Astrocyte (in vitro differentiated cells and primary cell): ENCODE measurements at regions not wholly inside any gene's neighbourhood (a gene's known extent, or its start where the extent isn't known, plus 50 kb on each side); places are given as distances from the start of the nearest gene placed in this dataset.

Experiments
- DNase-seq: peaks from one replicate; pipeline ENCODE4 v3.0.0-alpha.2; 2010; ENCODE audit warnings: low read depth
- FAIRE-seq: peaks from 2 replicates; lab custom pipeline; 2011; peaks lifted over from hg19 to GRCh38; lab: Jason Lieb, UNC
- H2AFZ ChIP-seq: 2 replicates; pipeline ENCODE4 v1.6.0; 2012; ENCODE audit warnings: low read depth, low read length, inconsistent platforms
- H3K27ac ChIP-seq: 2 replicates; pipeline ENCODE4 v1.5.1; 2011; ENCODE audit warnings: low read depth, low read length, inconsistent platforms
- H3K27me3 ChIP-seq: 2 replicates; pipeline ENCODE4 v1.6.0; 2011; ENCODE audit warnings: low read length, inconsistent platforms; ENCODE audit not compliant: insufficient read depth
- H3K36me3 ChIP-seq: 2 replicates; pipeline ENCODE4 v1.5.1; 2011; ENCODE audit warnings: low read length, inconsistent platforms; ENCODE audit not compliant: insufficient read depth
- H3K4me1 ChIP-seq: 2 replicates; pipeline ENCODE4 v1.5.1; 2011; ENCODE audit warnings: low read length, inconsistent platforms; ENCODE audit not compliant: insufficient read depth
- H3K4me2 ChIP-seq: 2 replicates; pipeline ENCODE4 v1.6.0; 2012; ENCODE audit warnings: low read length, inconsistent platforms
- H3K4me3 ChIP-seq: 2 replicates; pipeline ENCODE4 v1.5.1; 2011; ENCODE audit warnings: low read depth, mild to moderate bottlenecking, low read length, inconsistent platforms; ENCODE audit not compliant: insufficient read depth
- H3K79me2 ChIP-seq: 2 replicates; pipeline ENCODE4 v1.6.0; 2012; ENCODE audit warnings: mild to moderate bottlenecking, low read length, inconsistent platforms; ENCODE audit not compliant: insufficient read depth
- H3K9ac ChIP-seq: 2 replicates; pipeline ENCODE4 v1.6.0; 2012; ENCODE audit warnings: mild to moderate bottlenecking, low read length, inconsistent platforms
- H3K9me3 ChIP-seq: 2 replicates; pipeline ENCODE4 v1.5.1; 2012; ENCODE audit warnings: low read depth, mild to moderate bottlenecking, low read length, inconsistent platforms; ENCODE audit not compliant: insufficient read depth
- H4K20me1 ChIP-seq: 2 replicates; pipeline ENCODE4 v1.6.0; 2012; ENCODE audit warnings: low read length, inconsistent platforms; ENCODE audit not compliant: insufficient read depth
- H3K27ac Mint-ChIP-seq: one replicate; pipeline ENCODE4 v1.8.0; 2021; ENCODE audit warnings: mild to moderate bottlenecking, mixed read lengths; ENCODE audit not compliant: unreplicated experiment
- H3K27me3 Mint-ChIP-seq: one replicate; pipeline ENCODE4 v1.8.0; 2021; ENCODE audit warnings: low read depth, mixed read lengths; ENCODE audit not compliant: unreplicated experiment
- H3K36me3 Mint-ChIP-seq: one replicate; pipeline ENCODE4 v1.8.0; 2021; ENCODE audit warnings: low read depth, mixed read lengths; ENCODE audit not compliant: unreplicated experiment
- H3K4me1 Mint-ChIP-seq: one replicate; pipeline ENCODE4 v1.8.0; 2021; ENCODE audit warnings: low read depth, mixed read lengths; ENCODE audit not compliant: unreplicated experiment
- H3K4me3 Mint-ChIP-seq: one replicate; pipeline ENCODE4 v1.8.0; 2021; ENCODE audit warnings: mild to moderate bottlenecking, moderate library complexity, mixed read lengths; ENCODE audit not compliant: unreplicated experiment
- H3K9me3 Mint-ChIP-seq: one replicate; pipeline ENCODE4 v1.8.0; 2021; ENCODE audit warnings: mild to moderate bottlenecking, mixed read lengths; ENCODE audit not compliant: unreplicated experiment
- CTCF ChIP-seq: IDR thresholded peaks from 2 replicates; pipeline ENCODE4 v1.5.1; 2011; ENCODE audit warnings: low read depth, mild to moderate bottlenecking, inconsistent platforms, low read length, moderate library complexity; ENCODE audit not compliant: insufficient read depth
- EZH2 ChIP-seq: IDR thresholded peaks from 2 replicates; pipeline ENCODE4 v1.6.1; 2012; ENCODE audit warnings: mild to moderate bottlenecking, low read length, inconsistent platforms; ENCODE audit not compliant: insufficient read depth

GRCh38 chr3:103730744-103731143 is 1295.9 kb downstream of the ZPLD1 start:
- Histone ChIP-seq H3K36me3 (no peaks in the 10 kb centered on the region), H3K4me3 (no peak overlapping the region), H2AFZ (no peak overlapping the region), H4K20me1 (no peaks in the 10 kb centered on the region), H3K9me3 (no peaks in the 10 kb centered on the region), H3K27ac (no peak overlapping the region), H3K27me3 (no peaks in the 10 kb centered on the region), H3K79me2 (no peaks in the 10 kb centered on the region), H3K4me1 (no peaks in the 10 kb centered on the region), H3K4me2 (no peak overlapping the region), H3K9ac (no peak overlapping the region)
- Mint-ChIP-seq H3K9me3 (peaks cover 1% of the 10 kb centered on the region), H3K27ac (no peak overlapping the region), H3K36me3 (no peaks in the 10 kb centered on the region), H3K4me3 (no peak overlapping the region), H3K27me3 (no peaks in the 10 kb centered on the region), H3K4me1 (no peaks in the 10 kb centered on the region)
- TF ChIP-seq EZH2 (no peak), CTCF (no peak)
- FAIRE-seq = no peak
- no peak for DNase-seq

GRCh38 chr3:103752986-103753385 is 1318.2 kb downstream of the ZPLD1 start:
- no peak overlapping the region for H3K27ac ChIP-seq
- no peak overlapping the region for H3K9ac ChIP-seq
- H3K4me2 ChIP-seq = no peak overlapping the region
- Mint-ChIP-seq H3K9me3 (no peaks in the 10 kb centered on the region), H3K4me1 (no peaks in the 10 kb centered on the region), H3K27ac (no peak overlapping the region), H3K4me3 (no peak overlapping the region), H3K27me3 (no peaks in the 10 kb centered on the region), H3K36me3 (no peaks in the 10 kb centered on the region)
- no peak for DNase-seq
- no peaks in the 10 kb centered on the region for H3K9me3 ChIP-seq
- no peaks in the 10 kb centered on the region for H3K79me2 ChIP-seq
- H2AFZ ChIP-seq = no peak overlapping the region
- no peaks in the 10 kb centered on the region for H4K20me1 ChIP-seq
- no peak overlapping the region for H3K4me3 ChIP-seq
- FAIRE-seq = no peak
- H3K4me1 ChIP-seq = no peaks in the 10 kb centered on the region
- no peaks in the 10 kb centered on the region for H3K27me3 ChIP-seq
- TF ChIP-seq EZH2 (no peak), CTCF (no peak)
- no peaks in the 10 kb centered on the region for H3K36me3 ChIP-seq

- Histone ChIP-seq H3K9ac (no peak overlapping the region), H3K4me1 (no peaks in the 10 kb centered on the region), H3K36me3 (no peaks in the 10 kb centered on the region), H2AFZ (peak overlapping the region; percentile 18), H3K4me2 (no peak overlapping the region), H3K27me3 (no peaks in the 10 kb centered on the region), H4K20me1 (no peaks in the 10 kb centered on the region), H3K27ac (no peak overlapping the region), H3K79me2 (no peaks in the 10 kb centered on the region), H3K4me3 (no peak overlapping the region), H3K9me3 (no peaks in the 10 kb centered on the region)
- H3K27ac Mint-ChIP-seq = no peak overlapping the region
- no peaks in the 10 kb centered on the region for H3K27me3 Mint-ChIP-seq
- no peaks in the 10 kb centered on the region for H3K9me3 Mint-ChIP-seq
- H3K4me3 Mint-ChIP-seq = no peak overlapping the region
- H3K36me3 Mint-ChIP-seq = no peaks in the 10 kb centered on the region
- no peak for TF ChIP-seq CTCF
- no peak for TF ChIP-seq EZH2
- FAIRE-seq (no peak), DNase-seq (no peak)
- H3K4me1 Mint-ChIP-seq = no peaks in the 10 kb centered on the region
Measured at GRCh38 chr3:103767635-103768034, 1332.8 kb downstream of the ZPLD1 start.
